GM12878 (cell line): ENCODE measurements at regions not wholly inside any gene's neighbourhood (a gene's known extent, or its start where the extent isn't known, plus 50 kb on each side); places are given as distances from the start of the nearest gene placed in this dataset.
"Not testable (repeated sequence)": the region's sequence is repeated elsewhere in the genome, so short reads cannot be mapped to it uniquely, and the experiment has no call there.

Experiments used
- ATAC-seq: fragments of 200-7000 bp; cut with Tn5 transposase; 3 replicates; pipeline ENCODE4 v1.9.1; 2020; ENCODE audit warnings: mild to moderate bottlenecking, moderate library complexity
- BruUV-seq: library from RNA; stranded (reverse); fragments of 400-500 nt; replicated peaks from 2 replicates; lab custom pipeline; 2021; lab: Mats Ljungman, UMichigan
- CTCF ChIA-PET: fragments of 300-600 bp; sonication (Branson Sonifier 250); formaldehyde crosslinking; extraction: SDS; loops from one replicate; lab custom pipeline; 2021; ENCODE audit warnings: inconsistent platforms; lab: Yijun Ruan, JAX
- POLR2A ChIA-PET: fragments of 350-600 bp; formaldehyde crosslinking; extraction: SDS; loops from one replicate; lab custom pipeline; 2021; ENCODE audit warnings: inconsistent platforms; lab: Charles Lee
- RAD21 ChIA-PET: fragments of 300-600 bp; sonication (Branson Sonifier 250); formaldehyde crosslinking; loops from one replicate; lab custom pipeline; 2023; ENCODE audit warnings: antibody characterized with exemption; ENCODE audit not compliant: unreplicated experiment; lab: Charles Lee
- SMC1A ChIA-PET: fragments of 300-600 bp; sonication (Branson Sonifier 250); formaldehyde crosslinking; loops from one replicate; lab custom pipeline; 2023; ENCODE audit not compliant: unreplicated experiment, uncharacterized antibody; lab: Charles Lee
- DNase-seq: peaks from one replicate; pipeline ENCODE4 v3.0.0-alpha.2; 2011; ENCODE audit warnings: low read depth, low spot score
- FAIRE-seq: peaks from 3 replicates; lab custom pipeline; 2011; peaks lifted over from hg19 to GRCh38; lab: Jason Lieb, UNC
- H2AFZ ChIP-seq: 2 replicates; pipeline ENCODE4 v1.6.0; 2011; ENCODE audit warnings: low read depth, low read length, control low read depth; ENCODE audit not compliant: control insufficient read depth
- H3K27ac ChIP-seq: 2 replicates; pipeline ENCODE4 v1.5.1; 2011; ENCODE audit warnings: control low read depth; ENCODE audit not compliant: control insufficient read depth, insufficient read depth
- H3K27me3 ChIP-seq, 2 experiments: replicated peaks in 1 of 2; 2 replicates each; pipeline versions ENCODE4 v1.6.0 to v1.6.1; 2011; ENCODE audit warnings: low read length in 1 of 2; ENCODE audit not compliant: control insufficient read depth in 2 of 2, insufficient read depth in 2 of 2
- H3K36me3 ChIP-seq, 2 experiments: 2 replicates each; pipeline ENCODE4 v1.5.1; 2011; ENCODE audit warnings: low read length in 1 of 2; ENCODE audit not compliant: control insufficient read depth in 2 of 2, insufficient read depth in 2 of 2
- H3K4me1 ChIP-seq: 2 replicates; pipeline ENCODE4 v1.6.1; 2011; ENCODE audit warnings: mild to moderate bottlenecking, low read length, moderate library complexity, mixed read lengths; ENCODE audit not compliant: control insufficient read depth, insufficient read depth
- H3K4me2 ChIP-seq: 2 replicates; pipeline ENCODE4 v1.6.0; 2011; ENCODE audit warnings: control low read depth; ENCODE audit not compliant: control insufficient read depth, insufficient read depth
- H3K4me3 ChIP-seq: fragments of 200-600 bp; sonication (generic); 2 replicates; pipeline ENCODE4 v1.5.1; 2016
- H3K79me2 ChIP-seq: 2 replicates; pipeline ENCODE4 v1.6.0; 2011; ENCODE audit warnings: low read length; ENCODE audit not compliant: control insufficient read depth, insufficient read depth
- H3K9ac ChIP-seq: 2 replicates; pipeline ENCODE4 v1.8.0; 2011; ENCODE audit warnings: low read length, control low read depth, mixed read lengths; ENCODE audit not compliant: control insufficient read depth, insufficient read depth
- H3K9me3 ChIP-seq: replicated peaks from 3 replicates; pipeline ENCODE4 v1.5.1; 2011; ENCODE audit warnings: mild to moderate bottlenecking, low read length; ENCODE audit not compliant: control insufficient read depth, insufficient read depth
- H4K20me1 ChIP-seq: 2 replicates; pipeline ENCODE4 v1.6.0; 2011; ENCODE audit not compliant: control insufficient read depth, insufficient read depth
- WGBS: methylation state at CpG from one replicate; pipeline ENCODE4 v1.1.6; 2016; ENCODE audit warnings: low lambda C conversion rate; ENCODE audit not compliant: insufficient replicate concordance, insufficient coverage; ENCODE audit errors: missing lambda C conversion rate; 5-methylcytosine and 5-hydroxymethylcytosine counted together
- in situ Hi-C: fragments of 300-500 bp; cut with MboI; formaldehyde crosslinking; loops from 9 replicates; pipeline ENCODE4 v1.14.3; 2018; ENCODE audit warnings: mixed read lengths
- intact Hi-C: fragments of 100-400 bp; cut with micrococcal nuclease; formaldehyde crosslinking; loops from one replicate; pipeline ENCODE4 v1.14.2; 2022; ENCODE audit not compliant: unreplicated experiment

- DNase-seq, H3K27ac ChIP-seq, POLR2A ChIA-PET, H3K4me3 ChIP-seq, CTCF ChIA-PET, H3K9ac ChIP-seq, BruUV-seq, RAD21 ChIA-PET, H3K4me1 ChIP-seq, H4K20me1 ChIP-seq, H3K36me3 ChIP-seq, in situ Hi-C loops, intact Hi-C loops, SMC1A ChIA-PET, H3K79me2 ChIP-seq, H3K27me3 ChIP-seq, H3K4me2 ChIP-seq, H2AFZ ChIP-seq, FAIRE-seq, H3K9me3 ChIP-seq: not testable (repeated sequence)
- peak; percentile 34 for ATAC-seq
- no CpG with 5 or more reads among the region's 107 CpGs for WGBS
Measured at GRCh38 chr1:161454865-161455707, 50.2 kb upstream of the FCGR2A start.

GRCh38 chr1:161453950-161454864, 51.0 kb upstream of the FCGR2A start:
- H3K27me3 ChIP-seq, H3K36me3 ChIP-seq, SMC1A ChIA-PET, H3K4me2 ChIP-seq, H3K9ac ChIP-seq, H4K20me1 ChIP-seq, BruUV-seq, H2AFZ ChIP-seq, in situ Hi-C loops, POLR2A ChIA-PET, H3K4me3 ChIP-seq, H3K4me1 ChIP-seq, DNase-seq, RAD21 ChIA-PET, H3K79me2 ChIP-seq, H3K27ac ChIP-seq, CTCF ChIA-PET, intact Hi-C loops, FAIRE-seq, H3K9me3 ChIP-seq: not testable (repeated sequence)
- WGBS, result 85% methylated on average over 17 of the region's 67 CpGs
- peak; percentile 81 for ATAC-seq

- H4K20me1 ChIP-seq, H3K4me1 ChIP-seq, BruUV-seq, intact Hi-C loops, H2AFZ ChIP-seq, H3K79me2 ChIP-seq, H3K4me2 ChIP-seq, DNase-seq, FAIRE-seq, H3K27ac ChIP-seq, H3K36me3 ChIP-seq, ATAC-seq, POLR2A ChIA-PET, SMC1A ChIA-PET, H3K9me3 ChIP-seq, H3K4me3 ChIP-seq, RAD21 ChIA-PET, H3K27me3 ChIP-seq, in situ Hi-C loops, H3K9ac ChIP-seq, CTCF ChIA-PET: not testable (repeated sequence)
- whole genome bisulfite sequencing, result no CpG with 5 or more reads among the region's 29 CpGs
Measured at GRCh38 chr1:161451698-161452348, 53.4 kb upstream of the FCGR2A start.
